Stimulated activated CD8-positive, alpha-beta memory T cell treated with anti-CD3 and anti-CD28 coated beads, Interleukin-7, amount 100 ng/mL, for 24 hours (primary cell): ENCODE measurements at regions not wholly inside any gene's neighbourhood (a gene's known extent, or its start where the extent isn't known, plus 50 kb on each side); places are given as distances from the start of the nearest gene placed in this dataset.
"Not testable (repeated sequence)": the region's sequence is repeated elsewhere in the genome, so short reads cannot be mapped to it uniquely, and the experiment has no call there.

Experiments
- DNase-seq: peaks from one replicate; pipeline ENCODE4 v3.0.0-alpha.2; 2020; ENCODE audit warnings: low read depth

DNA sequence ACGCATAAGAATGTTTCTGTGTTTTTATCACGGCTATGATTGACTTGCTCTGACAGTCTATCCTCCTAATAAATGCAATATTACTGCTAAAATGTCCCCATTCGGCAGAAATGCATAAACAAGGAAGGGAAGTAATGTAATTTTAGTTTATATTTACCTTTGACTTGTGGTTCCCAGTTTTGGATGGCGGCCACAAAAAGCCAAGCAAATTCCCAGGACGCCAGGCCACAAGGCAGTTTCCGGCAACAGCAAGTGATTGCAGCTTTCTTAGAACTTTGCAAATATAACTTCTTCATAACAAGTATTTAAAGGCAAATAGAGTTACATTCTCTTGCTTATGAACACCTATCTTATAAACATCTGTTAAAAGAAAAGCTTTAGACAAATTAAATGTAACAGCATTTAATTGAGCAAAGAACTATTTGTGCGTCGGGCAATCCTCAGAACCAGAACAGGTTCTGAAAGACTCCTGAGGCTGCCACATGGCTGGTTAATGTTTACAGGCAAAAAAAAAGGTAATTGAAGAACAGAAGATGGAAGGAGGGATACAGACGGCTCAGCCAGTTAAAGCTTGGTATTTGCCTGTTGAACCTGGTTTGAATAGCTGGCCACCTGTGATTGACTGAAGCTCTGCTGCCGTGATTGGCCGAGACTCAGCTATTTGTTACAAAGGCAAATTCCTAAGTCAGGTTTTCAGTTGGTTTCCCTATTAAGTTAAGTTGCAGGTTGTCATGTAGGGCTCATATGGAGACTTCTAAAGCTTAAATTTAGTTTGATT is 80.8 kb downstream of the C21orf91 start:
- DNase-seq = no peak

DNA sequence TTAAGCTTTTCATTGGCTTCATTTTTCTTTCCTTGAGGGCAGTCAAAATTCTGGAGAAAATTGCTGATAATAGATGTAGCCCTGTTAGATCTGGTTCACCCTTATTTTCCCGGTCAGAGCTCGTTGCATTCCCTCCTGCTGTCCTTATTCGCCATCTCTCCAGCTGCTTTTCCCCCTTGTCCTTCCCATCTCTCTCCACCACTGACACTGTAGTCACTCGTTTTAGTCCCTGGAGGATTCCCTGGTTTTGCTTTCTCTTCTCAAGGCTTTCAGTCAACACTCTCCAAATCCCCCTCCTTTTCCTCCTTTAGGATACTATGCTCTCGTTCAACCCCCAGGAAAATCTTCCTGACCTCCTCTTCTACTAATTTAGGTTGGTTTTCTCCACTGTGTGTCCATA is 83.1 kb downstream of the C21orf91 start:
- no peak for DNase-seq

DNA sequence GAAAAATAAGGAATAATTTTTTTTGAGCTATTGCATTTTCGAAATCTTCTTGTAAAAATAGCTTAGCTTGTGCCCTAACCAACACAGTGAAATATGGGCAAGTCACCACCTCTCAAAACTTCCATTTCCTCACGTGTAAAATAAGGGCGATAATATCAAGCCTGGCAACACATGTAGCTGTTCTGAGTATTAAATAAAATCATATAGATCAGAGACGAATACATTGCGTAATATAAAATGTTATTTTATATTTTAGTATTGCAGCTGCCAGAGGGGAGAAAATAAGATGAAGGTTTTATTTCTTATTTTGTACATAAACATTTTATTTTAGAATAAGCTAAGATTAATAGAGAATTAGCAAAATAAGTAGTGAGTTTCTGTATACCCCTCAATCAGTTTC is 85.9 kb downstream of the C21orf91 start:
- no peak for DNase-seq

DNA sequence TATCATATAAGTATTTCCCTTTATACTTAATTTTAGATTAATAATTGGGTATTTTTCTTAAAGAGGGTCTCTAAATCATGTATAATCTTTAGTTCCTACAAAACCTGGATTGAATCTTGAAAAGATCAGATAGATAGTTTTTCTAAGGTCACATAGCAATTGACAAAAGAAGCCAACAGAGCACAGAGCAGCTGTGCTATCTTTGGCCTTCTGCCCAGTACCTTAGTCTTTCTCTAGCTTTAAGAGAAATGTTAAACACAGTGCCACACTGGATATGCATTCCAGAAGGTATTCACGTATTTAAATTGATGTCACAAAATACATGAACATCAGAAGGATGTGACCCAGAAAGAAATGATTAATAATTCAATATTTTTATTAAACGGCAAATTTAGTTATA is 86.8 kb downstream of the C21orf91 start:
- no peak for DNase-seq

DNA sequence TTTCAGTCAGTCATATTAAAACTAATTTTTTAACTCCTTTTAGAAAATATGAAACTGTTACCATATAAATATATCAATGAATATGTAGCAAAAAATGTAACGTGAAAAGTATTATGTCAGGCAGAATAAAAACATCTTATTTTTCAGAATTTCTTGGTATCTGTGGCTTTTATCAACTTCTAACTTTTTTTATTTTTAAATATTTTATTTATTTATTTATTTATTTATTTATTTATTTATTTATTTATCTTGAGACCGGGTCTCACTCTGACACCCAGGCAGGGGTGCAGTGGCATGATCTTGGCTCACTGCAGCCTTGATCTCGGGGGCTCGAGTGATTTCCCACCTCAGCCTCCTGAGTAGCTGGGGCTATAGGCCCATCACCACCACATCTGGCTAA is 87.6 kb downstream of the C21orf91 start:
- no peak for DNase-seq

DNA sequence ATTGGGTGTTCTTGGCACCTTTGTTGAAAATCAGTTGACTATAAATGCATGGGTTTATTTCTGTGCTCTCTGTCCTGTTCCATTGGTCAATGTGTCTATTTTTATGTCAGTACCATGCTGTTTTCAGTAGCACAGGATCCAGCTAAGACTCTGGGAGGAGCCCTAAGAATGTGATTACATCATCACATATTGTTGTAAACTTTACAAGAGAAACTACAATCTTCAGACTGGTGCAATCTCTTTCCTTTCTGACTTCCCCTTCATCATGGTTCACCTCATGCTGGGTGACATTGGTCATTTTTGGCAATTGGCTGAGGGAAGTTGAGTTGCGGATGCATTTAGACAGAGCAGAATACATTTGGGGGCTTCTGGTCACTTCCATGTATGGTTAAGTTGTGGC is 88.4 kb downstream of the C21orf91 start:
- DNase-seq = no peak

DNA sequence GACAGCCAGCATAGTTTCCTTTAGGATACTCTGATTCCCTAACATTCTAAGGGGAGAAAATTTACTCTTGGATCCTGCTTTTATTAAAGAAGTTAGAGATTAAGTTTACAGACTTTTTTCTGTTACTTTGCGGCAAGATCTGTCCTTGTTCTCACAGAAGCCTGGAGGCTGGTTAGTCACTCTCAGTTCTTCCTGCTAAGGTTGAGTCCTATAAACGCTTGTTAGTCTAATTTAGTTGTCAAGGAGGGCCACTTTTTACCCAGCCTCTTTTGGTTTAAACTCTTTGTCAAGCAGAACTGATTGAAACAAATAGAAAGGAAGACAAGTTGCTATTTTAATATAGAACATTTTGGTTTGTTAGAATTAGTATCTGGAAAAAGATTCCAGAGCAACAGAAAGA is 89.7 kb downstream of the C21orf91 start:
- DNase-seq = no peak

DNA sequence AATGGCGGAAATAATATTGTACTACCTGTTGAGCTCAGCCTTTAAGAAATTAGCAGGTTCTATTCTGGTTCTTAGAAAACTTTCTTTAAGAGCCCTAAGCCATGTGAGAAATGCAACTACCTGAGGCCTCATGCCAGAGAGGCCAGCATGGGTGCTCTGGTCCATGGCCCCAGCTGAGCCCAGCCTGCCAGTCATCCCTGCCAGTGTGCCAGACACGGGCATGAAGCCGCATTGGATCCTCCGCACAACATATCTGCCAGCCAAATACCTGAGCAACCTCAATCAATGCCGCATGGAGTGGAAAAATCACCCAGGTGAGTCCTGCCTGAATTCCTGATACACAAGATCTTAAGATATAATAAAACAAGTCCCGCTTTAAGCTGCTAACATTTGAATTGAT is 91.8 kb downstream of the C21orf91 start:
- no peak for DNase-seq

DNA sequence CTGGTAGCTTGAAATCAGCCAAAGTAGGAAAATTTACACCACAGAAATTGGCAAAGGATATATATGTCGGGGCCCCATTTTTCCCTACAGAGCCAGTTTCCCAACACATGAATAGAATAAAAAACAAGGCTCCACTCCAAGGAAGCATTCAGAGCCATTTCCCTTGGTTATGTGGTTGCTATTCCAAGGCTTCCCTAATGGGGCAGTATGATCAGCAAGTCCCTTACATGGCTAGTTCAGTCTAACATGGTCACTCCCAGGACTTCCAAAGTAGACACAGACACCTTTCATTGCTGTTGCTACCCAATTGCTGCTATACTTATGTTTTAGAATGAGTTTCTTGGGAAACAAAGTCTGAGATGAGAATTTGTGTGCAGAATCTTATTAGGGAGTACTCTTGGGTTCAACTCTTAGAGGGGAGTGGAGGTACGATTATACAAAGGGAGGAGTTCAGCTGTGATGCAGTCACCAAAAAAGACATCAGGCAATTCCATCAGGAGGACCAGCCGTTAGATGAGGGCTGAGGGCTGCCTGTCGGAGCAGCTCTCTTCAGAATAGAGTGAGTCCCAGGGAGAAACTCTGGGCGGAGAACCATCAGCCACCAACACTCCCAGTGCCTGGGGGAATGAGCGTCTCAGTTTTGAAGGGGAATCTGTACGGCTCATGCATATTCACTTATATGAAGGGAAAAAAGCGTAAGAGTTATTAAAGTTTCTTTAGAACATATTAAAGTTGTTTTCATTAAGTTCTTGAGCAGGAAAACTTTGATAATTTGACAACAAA is 92.9 kb downstream of the C21orf91 start:
- DNase-seq = no peak

DNA sequence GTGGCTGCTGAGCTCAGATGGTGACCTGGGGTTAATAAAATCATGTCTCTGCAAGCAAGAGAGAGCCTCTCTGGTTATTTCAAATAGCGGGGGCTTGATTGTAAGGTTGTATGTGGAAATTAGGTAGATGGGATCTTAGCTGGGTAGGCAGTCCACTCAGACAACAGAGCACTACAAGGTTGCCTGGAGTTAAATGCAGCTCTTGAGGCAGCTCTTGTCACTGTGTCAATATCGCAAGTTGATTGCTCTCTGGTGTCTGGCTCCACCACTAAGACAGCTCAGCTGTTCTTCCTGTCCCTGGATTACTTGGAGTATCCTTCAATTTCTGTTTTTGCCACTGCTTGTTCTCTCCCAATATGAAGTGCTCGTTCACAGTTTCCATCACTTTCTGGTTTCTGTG is 93.8 kb downstream of the C21orf91 start:
- no peak for DNase-seq

DNA sequence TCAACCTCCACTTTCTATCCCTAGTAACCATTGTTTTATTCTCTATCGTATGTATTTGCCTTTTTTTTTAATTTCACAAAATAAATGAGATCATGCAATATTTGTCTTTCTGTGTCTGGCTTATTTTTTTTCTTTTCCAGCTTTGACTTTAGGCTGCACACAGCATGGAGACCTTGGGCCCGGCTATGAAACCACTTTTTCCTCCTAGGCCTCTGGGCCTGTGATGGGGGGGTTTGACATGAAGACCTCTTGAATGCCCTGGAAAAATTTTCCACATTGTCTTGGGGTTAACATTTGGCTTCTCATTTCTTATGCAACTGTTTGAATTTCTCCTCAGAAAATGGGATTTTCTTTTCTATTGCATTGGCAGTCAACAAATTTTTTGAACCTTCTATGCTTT is 100.2 kb upstream of the BTG3 start:
- no peak for DNase-seq

DNA sequence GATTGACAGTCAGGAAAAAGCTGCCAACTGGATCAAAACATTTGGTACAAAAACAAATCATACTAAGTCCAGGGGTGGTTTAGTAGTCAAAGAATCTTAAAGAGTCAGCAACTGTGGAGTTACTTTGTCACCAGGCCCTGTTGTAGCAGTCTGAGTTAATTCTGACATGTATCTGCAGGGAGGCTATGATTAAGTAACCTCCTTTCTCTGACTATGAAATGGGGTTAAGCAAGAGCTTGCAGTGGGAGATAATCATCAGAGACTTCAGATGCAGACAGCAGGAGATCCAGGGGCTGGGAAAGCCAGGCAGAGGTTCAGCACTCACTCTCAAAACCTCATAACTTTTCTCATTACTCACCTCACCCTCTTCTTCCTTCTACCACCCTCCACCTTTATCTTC is 99.2 kb upstream of the BTG3 start:
- no peak for DNase-seq

DNA sequence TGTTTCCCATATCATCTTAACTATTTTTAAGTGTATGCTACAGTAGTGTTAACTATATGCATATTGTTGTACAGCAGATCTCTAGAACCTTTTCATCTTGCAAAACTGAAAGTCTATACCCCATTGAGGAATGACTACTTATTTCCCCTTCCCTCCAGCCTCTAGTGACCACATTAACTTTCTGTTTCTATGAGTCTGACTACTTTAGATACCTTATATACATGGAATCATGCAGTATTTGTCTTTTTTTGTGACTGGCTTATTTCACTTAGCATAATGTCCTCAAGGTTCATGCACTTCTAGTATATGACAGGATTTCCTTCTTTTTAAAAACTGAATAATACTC is 96.5 kb upstream of the BTG3 start:
- DNase-seq = no peak

DNA sequence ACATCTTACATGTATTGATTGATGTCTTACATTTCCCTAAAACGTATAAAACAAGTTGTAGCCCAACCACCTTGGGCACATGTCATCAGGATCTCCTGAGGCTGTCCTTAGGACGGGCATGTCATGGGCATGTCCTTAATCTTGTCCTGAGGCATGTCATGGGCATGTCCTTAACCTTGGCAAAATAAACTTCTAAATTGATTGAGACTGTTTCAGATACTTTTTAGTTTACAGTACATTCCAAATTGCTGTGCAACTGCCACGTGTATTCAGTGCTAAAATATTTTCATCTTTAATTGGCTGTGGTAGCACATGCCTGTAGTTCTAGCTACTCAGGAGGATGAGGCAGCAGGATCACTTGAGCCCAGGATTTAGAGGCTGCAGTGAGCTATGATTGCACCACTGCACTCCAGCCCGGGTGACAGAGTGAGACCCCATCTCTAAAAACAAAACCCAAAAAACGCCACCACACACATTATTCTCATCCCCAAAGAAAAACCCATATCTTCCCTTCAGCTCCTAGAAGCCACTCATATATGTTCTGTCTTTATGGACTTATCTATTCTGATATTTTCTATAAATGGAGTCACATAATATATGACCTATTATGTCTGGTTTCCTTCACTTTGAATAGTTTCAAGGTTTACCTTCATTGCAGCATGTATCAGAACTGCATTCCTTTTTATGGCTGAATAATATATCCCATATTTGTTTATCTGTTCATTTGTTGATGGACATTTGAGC is 96.0 kb upstream of the BTG3 start:
- no peak for DNase-seq

DNA sequence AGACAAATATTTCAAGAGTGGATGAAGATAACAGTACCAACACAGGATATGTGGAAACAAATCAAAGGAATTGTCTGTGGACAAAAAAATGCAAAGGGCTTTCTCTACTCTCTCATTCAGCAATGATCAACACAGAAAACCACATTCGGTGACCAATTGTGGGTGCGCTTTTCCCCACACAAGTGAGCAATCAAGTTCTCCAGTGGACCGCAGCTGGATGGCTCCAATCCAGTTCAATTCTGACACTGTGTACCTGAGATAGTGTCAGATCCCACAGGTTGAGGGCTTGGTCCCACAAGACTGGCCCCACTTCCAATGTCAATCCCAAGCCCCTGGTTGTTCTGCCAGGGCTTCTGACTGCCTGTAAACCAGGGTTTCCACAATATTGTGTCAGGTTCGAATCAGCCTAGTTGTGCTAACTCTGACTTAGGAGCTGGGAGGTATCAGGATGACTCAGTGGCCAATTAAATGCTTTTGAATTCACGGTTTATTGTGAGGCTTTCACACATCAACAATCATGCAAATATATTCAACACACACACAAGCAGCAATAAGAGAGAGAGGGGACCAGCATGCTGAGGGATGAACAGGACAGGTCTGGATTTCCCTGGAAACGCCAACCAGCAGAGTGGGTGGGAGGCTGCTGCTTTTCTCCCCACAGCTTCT is 87.0 kb upstream of the BTG3 start:
- DNase-seq = no peak

DNA sequence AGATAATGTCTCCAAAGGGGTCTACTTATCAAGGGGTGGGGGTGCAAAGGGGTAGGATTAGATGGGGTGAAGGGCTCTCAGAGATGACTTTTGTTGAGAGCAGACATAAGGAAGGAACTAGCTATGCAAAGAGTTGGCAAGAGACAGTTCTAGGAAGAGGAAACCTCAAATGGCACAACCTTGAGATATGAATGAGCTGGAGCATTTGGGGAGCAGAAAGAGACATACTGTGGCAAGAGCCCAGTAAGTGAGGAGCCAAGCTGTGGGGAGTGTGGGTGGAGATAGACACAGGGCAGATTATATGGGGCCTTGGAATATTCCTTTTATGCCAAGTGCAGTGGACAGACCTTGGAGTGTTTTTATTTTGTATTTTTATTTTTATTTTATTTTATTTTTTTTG is 84.8 kb upstream of the BTG3 start:
- no peak for DNase-seq

DNA sequence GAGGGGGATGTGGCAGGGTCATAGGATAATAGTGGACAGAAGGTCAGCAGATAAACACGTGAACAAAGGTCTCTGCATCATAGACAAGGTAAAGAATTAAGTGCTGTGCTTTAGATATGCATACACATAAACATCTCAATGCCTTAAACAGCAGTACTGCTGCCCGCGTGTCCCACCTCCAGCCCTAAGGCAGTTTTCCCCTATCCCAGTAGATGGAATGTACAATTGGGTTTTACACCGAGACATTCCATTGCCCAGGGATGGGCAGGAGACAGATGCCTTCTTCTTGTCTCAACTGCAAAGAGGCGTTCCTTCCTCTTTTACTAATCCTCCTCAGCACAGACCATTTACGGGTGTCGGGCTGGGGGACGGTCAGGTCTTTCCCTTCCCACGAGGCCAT is 81.7 kb upstream of the BTG3 start:
- not testable (repeated sequence) for DNase-seq

DNA sequence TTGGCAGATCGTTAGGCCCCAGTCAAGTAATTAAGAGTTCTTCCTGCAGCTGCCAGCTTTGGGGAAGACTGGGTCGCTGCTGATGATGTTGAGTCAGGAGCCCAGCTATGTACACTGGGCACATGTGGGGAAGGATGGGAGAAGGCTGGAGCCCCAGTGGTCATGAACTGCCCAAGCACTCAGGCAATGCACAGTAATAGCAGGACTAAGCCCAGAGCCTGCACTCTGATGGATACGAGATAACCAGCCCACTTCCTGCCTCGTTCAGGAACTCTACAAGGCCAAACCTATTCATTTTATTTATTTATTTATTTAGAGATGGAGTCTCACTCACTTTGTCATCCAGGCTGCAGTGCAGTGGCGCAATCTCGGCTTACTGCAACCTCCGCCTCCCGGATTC is 81.1 kb upstream of the BTG3 start:
- DNase-seq = no peak

DNA sequence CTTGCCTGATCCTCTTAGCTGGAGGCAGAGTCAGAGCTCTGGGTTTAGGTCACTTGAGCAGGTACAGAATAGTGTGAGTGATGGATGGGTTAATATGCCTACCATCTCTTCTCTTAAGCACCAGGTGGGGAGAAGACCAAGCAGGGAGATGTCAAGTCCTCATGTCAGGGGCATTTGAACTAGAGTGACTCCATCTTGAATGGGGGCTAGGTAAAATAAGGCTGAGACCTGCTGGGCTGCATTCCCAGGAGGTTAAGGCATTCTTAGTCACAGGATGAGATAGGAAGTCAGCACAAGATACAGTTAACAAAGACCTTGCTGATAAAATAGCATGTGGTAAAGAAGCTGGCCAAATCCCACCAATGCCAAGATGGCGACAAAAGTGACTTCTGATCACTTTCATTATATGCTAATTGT is 77.4 kb upstream of the BTG3 start:
- no peak for DNase-seq

DNA sequence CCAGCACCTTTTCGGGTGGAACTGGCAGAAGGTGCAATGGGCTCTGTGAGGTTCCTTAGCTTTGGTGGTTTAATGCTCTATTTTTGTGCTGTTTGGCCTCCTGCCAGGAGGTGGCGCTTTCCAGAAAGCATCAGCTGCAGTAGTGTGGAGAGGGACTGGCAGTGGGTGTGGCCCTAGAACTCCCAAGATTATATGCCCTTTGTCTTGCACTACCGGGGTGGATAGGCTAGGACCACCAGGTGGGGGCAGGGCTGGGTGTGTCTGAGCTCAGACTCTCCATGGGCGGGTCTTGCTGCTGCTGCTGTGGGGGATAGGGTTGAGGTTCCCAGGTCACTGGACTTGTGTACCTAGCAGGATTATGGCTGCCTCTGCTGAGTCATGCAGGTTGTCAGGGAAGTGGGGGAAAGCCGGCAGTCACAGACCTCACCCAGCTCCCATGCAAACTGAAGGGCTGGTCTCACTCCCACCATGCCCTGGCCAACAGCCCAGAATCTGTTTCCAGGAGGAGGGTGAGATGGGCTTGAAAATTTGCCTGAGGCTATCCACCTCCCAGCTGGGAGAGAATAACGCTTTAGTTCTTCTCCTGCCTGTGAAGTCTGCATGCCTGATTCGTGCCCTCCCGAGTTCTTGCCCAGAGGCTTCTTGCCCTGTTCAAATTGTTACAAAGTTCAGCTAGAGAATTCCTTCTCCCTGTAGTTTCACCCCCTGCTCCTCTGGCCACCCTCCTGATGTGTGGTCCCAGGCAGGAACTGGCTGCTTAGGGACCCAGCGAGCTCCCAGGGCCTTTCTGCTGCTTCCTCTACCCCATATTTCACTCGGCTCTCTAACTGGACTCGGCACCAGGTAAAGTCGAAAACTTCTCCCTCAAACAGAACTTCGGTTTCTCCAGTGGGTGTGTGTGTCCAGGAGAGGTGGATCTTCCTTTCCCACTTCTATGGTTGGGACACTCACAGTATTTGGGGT is 76.5 kb upstream of the BTG3 start:
- DNase-seq = peak; percentile 18

DNA sequence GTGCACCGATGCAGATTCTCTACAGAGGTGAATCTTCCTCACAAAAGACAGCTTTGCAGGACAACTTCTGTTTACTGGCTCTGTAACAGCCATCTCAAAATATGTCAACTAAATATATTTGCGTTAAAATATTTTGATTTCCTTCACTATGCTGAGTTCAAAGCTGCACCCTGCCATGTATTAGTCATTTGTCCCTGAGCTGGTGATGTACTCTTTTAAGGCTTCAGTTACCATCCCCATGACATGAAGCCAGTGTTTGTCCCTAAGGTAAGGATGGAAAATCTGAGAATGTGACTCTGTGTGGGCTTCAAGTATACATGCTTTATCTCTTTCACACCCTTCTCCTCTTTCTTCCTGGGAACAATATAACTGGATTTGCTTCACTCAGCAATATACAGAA is 70.2 kb upstream of the BTG3 start:
- DNase-seq = no peak
